ENCODE measurements at regions not wholly inside any gene's neighbourhood (a gene's known extent, or its start where the extent isn't known, plus 50 kb on each side); places are given as distances from the start of the nearest gene placed in this dataset.

DNA sequence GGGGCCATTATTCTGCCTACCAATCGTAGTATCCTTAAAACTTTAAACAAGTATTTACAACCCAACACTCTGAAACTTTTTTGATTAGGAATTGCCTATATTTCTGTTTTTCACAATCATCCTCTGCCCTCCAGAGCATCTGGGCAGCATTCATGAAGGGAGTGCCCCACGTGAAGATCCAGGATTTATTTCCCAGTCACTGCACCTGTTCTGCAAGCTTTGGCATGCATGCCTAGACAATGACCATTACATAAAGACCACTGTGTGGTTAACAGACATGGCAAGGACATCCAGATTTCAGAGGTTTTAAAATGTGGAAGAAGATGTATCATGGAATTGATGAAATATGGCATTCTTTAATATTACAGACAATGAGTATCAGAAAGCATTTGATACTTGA, 1083.8 kb downstream of the TBC1D22A start:
- Histone ChIP-seq H3K27ac (no peak overlapping the region), H3K9me3 (no peaks in the 10 kb centered on the region), H3K27me3 (ENCODE audit: insufficient read depth in 3 of 3, low read length in 2 of 3) (peaks cover 0 to 7% (median 6%) of the 10 kb centered on the region in 3 donors), H3K4me1 (no peaks in the 10 kb centered on the region), H3K36me3 (ENCODE audit: insufficient read depth in 1 of 2, low read depth in 1 of 2) (no peaks in the 10 kb centered on the region), H3K4me3 (no peak overlapping the region)
- ATAC-seq: no peak
- no peak for DNase-seq
- 30 to 40% (median 37%) methylated on average over 2 of the region's 2 CpGs for WGBS, 3 donors
- TF ChIP-seq, protein P1, sequence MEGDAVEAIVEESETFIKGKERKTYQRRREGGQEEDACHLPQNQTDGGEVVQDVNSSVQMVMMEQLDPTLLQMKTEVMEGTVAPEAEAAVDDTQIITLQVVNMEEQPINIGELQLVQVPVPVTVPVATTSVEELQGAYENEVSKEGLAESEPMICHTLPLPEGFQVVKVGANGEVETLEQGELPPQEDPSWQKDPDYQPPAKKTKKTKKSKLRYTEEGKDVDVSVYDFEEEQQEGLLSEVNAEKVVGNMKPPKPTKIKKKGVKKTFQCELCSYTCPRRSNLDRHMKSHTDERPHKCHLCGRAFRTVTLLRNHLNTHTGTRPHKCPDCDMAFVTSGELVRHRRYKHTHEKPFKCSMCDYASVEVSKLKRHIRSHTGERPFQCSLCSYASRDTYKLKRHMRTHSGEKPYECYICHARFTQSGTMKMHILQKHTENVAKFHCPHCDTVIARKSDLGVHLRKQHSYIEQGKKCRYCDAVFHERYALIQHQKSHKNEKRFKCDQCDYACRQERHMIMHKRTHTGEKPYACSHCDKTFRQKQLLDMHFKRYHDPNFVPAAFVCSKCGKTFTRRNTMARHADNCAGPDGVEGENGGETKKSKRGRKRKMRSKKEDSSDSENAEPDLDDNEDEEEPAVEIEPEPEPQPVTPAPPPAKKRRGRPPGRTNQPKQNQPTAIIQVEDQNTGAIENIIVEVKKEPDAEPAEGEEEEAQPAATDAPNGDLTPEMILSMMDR (IDR thresholded peaks at IDR 0.05): no peak
- intact Hi-C loops (cut with DNase I): no loop called here

DNA sequence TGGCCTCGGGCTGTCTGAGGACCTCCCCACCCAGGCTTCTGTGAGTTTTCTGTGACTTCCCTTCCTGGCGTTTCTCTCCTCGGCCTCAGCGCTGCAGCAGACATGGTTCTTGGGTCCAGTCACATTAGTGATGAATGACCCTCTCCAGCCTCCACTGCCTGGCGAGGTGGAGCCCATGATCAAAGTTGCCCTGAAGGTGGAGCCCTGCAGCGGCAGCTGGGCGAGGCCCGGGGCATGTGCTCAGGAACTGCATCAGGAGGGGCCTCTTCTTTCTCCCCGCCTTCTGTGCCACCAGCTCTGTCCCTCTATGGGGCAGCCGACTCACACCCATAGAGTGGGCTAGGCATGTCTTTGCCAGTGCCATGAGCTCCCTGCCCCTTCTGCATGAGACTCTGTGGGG, 1079.7 kb downstream of the TBC1D22A start:
- peaks cover 0 to 6% (median 5%) of the 10 kb centered on the region in 3 donors for H3K27me3 ChIP-seq (ENCODE audit: insufficient read depth in 3 of 3, low read length in 2 of 3)
- TF ChIP-seq, protein P1 (IDR thresholded peaks at IDR 0.05): no peak
- 70 to 78% (median 72%) methylated on average over 10 of the region's 10 CpGs for WGBS, 3 donors
- intact Hi-C loops (cut with DNase I): no loop called here
- H3K36me3 ChIP-seq (ENCODE audit: insufficient read depth in 1 of 2, low read depth in 1 of 2): no peaks in the 10 kb centered on the region
- DNase-seq (no peak), ATAC-seq (no peak)
- H3K27ac ChIP-seq: no peak overlapping the region
- H3K4me3 ChIP-seq: no peak overlapping the region
- H3K4me1 ChIP-seq: no peaks in the 10 kb centered on the region
- no peaks in the 10 kb centered on the region for H3K9me3 ChIP-seq

DNA sequence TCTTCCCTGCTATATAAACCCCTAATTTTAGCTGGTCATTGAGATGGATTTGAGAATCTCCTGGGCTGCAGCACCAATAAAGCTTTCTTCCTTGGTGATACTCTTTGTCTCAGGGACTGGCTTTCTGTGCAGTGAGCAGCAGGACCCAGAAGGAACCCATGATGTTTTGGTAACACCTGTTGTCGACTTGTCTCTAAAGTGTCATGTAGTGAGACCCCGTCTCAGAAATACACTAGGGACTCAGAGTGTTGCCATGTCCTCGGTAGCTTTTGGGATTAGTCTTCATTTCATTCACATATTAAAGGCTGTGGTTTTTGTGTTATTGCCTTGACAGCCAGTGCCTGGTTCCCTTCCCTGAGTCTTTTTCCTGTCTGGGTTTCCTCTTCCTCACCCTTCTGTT, 1078.7 kb downstream of the TBC1D22A start:
- intact Hi-C loops (cut with DNase I): no loop called here
- no peaks in the 10 kb centered on the region for H3K36me3 ChIP-seq (ENCODE audit: insufficient read depth in 1 of 2, low read depth in 1 of 2)
- no peak for ATAC-seq
- no peaks in the 10 kb centered on the region for H3K9me3 ChIP-seq
- H3K4me3 ChIP-seq: no peak overlapping the region
- DNase-seq: no peak
- no peaks in the 10 kb centered on the region for H3K4me1 ChIP-seq
- TF ChIP-seq, protein P1 (IDR thresholded peaks at IDR 0.05): no peak
- no peak overlapping the region for H3K27ac ChIP-seq
- 4 to 27% (median 6%) methylated on average over 3 of the region's 3 CpGs for WGBS, 3 donors
- H3K27me3 ChIP-seq (ENCODE audit: insufficient read depth in 3 of 3, low read length in 2 of 3): peaks cover 0 to 5% (median 4%) of the 10 kb centered on the region in 3 donors

DNA sequence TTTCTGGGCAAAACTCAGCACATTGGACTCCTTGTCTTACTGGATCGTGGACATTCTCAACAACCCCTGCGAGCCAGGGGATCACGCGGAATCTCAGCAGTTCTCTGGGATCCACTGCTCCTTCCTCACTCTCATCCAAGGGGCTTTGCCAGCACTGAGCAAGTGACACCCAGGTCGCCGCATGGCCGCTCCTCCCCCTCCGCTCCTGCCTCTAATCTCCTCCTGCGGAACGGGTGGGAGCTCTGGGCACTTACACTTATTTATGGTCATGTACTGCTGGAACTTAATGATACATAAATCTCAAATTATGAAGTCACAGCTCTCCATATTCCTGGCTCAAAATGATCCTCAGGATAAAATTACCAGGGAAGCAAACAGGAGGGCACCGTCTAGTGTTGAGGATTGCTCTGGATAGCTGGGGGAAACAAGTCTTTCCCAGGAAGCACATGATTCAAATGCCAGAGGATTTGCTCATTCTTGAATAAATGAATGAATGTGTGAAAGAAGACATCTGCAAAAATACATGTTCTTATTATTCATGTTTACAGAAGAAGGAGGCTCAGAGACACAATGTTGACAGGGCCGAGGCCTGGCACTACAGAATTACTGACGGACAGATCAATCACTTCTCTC, 1077.3 kb downstream of the TBC1D22A start:
- Histone ChIP-seq H3K27me3 (ENCODE audit: insufficient read depth in 3 of 3, low read length in 2 of 3) (peaks cover 0 to 4% (median 0%) of the 10 kb centered on the region in 3 donors), H3K27ac (no peak overlapping the region), H3K4me3 (no peak overlapping the region), H3K4me1 (no peaks in the 10 kb centered on the region), H3K36me3 (ENCODE audit: insufficient read depth in 1 of 2, low read depth in 1 of 2) (no peaks in the 10 kb centered on the region), H3K9me3 (no peaks in the 10 kb centered on the region)
- intact Hi-C loops (cut with DNase I): no loop called here
- DNase-seq (no peak), ATAC-seq (no peak)
- WGBS, 3 donors: 45 to 55% (median 50%) methylated on average over 13 of the region's 13 CpGs
- TF ChIP-seq, protein P1 (IDR thresholded peaks at IDR 0.05): no peak

DNA sequence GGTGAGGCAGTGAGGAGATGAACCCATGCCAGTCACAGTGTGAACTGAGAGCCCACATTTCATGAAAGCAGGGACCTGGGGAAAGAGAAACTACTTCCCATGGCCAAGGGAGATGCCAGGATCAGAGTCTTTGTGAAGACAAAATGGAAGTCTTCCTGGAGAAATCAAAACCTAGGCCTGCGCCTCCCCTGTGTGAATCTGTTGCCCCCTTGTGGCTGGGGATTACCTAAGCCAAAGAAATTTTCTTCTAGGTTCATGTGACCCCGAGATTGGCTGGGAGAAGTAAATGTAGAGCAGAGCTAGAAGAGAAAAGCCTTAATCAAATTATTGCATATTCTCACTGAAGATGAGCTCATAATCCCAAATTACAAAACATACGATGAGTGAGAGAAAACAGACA, 1075.3 kb downstream of the TBC1D22A start:
- WGBS, 3 donors: 72 to 84% (median 77%) methylated on average over 3 of the region's 3 CpGs
- intact Hi-C loops (cut with DNase I): no loop called here
- H3K4me3 ChIP-seq: no peak overlapping the region
- no peak for DNase-seq
- H3K36me3 ChIP-seq (ENCODE audit: insufficient read depth in 1 of 2, low read depth in 1 of 2): no peaks in the 10 kb centered on the region
- no peak for ATAC-seq
- H3K27ac ChIP-seq: no peak overlapping the region
- H3K4me1 ChIP-seq: no peaks in the 10 kb centered on the region
- H3K27me3 ChIP-seq (ENCODE audit: insufficient read depth in 3 of 3, low read length in 2 of 3): peaks cover 0 to 4% (median 0%) of the 10 kb centered on the region in 3 donors
- TF ChIP-seq, protein P1 (IDR thresholded peaks at IDR 0.05): no peak
- no peaks in the 10 kb centered on the region for H3K9me3 ChIP-seq

Data from psoas muscle (tissue), 7 donors.